ENCODE measurements at regions not wholly inside any gene's neighbourhood (a gene's known extent, or its start where the extent isn't known, plus 50 kb on each side); places are given as distances from the start of the nearest gene placed in this dataset.

GRCh38 chr1:58158506-58159433 is 387.8 kb downstream of the OMA1 start:
- TF ChIP-seq POLR2AphosphoS5 (IDR thresholded peaks at IDR 0.05) (no peak), POLR2A (IDR thresholded peaks at IDR 0.05) (no peak), CTCF (IDR thresholded peaks at IDR 0.05) (no peak), EP300 (IDR thresholded peaks at IDR 0.05) (no peak)
- 52 to 67% methylated on average over 6 of the region's 11 CpGs for WGBS, 2 donors (ENCODE audit: low coverage in 1 of 2)
- no peak overlapping the region for H3K27ac ChIP-seq

GRCh38 chr1:58158016-58158415 is 388.5 kb downstream of the OMA1 start:
- Histone ChIP-seq H3K27ac (no peak overlapping the region), H3K27me3 (no peaks in the 10 kb centered on the region), H3K4me3 (no peak overlapping the region), H3K36me3 (no peaks in the 10 kb centered on the region), H3K9me3 (no peaks in the 10 kb centered on the region), H3K4me1 (peaks cover 0 to 4% (median 0%) of the 10 kb centered on the region in 3 donors)
- TF ChIP-seq EP300 (IDR thresholded peaks at IDR 0.05) (no peak), POLR2AphosphoS5 (IDR thresholded peaks at IDR 0.05) (no peak), POLR2A (IDR thresholded peaks at IDR 0.05) (no peak), CTCF (IDR thresholded peaks at IDR 0.05) (no peak)
- no peak for ATAC-seq

More at GRCh38 chr1:58158506-58159433, 387.8 kb downstream of the OMA1 start:
- Histone ChIP-seq H3K36me3 (no peaks in the 10 kb centered on the region), H3K4me3 (no peak overlapping the region), H3K27me3 (no peaks in the 10 kb centered on the region), H3K4me1 (peaks cover 0 to 8% (median 0%) of the 10 kb centered on the region in 3 donors), H3K9me3 (no peaks in the 10 kb centered on the region)
- no peak for ATAC-seq

- Histone ChIP-seq H3K27ac (no peak overlapping the region), H3K27me3 (no peaks in the 10 kb centered on the region), H3K9me3 (no peaks in the 10 kb centered on the region), H3K36me3 (no peaks in the 10 kb centered on the region), H3K4me3 (no peak overlapping the region), H3K4me1 (no peaks in the 10 kb centered on the region)
- no peak for ATAC-seq
- TF ChIP-seq POLR2A (IDR thresholded peaks at IDR 0.05) (no peak), EP300 (IDR thresholded peaks at IDR 0.05) (no peak), CTCF (IDR thresholded peaks at IDR 0.05) (no peak), POLR2AphosphoS5 (IDR thresholded peaks at IDR 0.05) (no peak)
- 57 to 76% methylated on average over 2 to 4 of the region's 4 CpGs for WGBS, 2 donors (ENCODE audit: low coverage in 1 of 2)
These were observed 389.3 kb downstream of the OMA1 start for GRCh38 chr1:58157256-58157655.

DNA sequence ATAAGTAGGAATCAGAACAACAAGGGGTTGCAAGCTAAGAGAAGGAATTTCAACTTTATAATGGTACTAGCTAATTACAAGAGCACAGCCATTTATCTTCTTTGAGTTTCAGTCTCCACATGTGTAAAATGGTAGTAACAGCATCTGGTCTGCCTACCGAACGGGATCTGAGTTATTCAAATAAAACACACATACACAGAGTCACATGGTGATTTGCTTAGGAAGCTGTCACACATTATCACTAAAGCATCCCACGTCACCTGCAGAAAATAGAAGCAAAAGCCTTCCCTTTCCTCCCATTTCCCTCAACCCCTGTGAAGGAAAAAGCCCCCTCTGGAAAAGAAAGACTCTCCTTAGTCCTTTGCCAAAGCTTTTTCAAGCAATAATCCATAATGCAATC is 389.7 kb downstream of the OMA1 start:
- H3K36me3 ChIP-seq = no peaks in the 10 kb centered on the region
- TF ChIP-seq EP300 (IDR thresholded peaks at IDR 0.05) (no peak), POLR2AphosphoS5 (IDR thresholded peaks at IDR 0.05) (no peak), CTCF (IDR thresholded peaks at IDR 0.05) (no peak), POLR2A (IDR thresholded peaks at IDR 0.05) (no peak)
- no peaks in the 10 kb centered on the region for H3K4me1 ChIP-seq
- H3K27me3 ChIP-seq = no peaks in the 10 kb centered on the region
- no peak for ATAC-seq
- H3K9me3 ChIP-seq = no peaks in the 10 kb centered on the region
- H3K27ac ChIP-seq = no peak overlapping the region
- no peak overlapping the region for H3K4me3 ChIP-seq
- WGBS, 2 donors (ENCODE audit: low coverage in 1 of 2) = 83 to 92% methylated on average over 3 of the region's 3 CpGs

- H3K36me3 ChIP-seq = no peaks in the 10 kb centered on the region
- no peaks in the 10 kb centered on the region for H3K4me1 ChIP-seq
- no peaks in the 10 kb centered on the region for H3K27me3 ChIP-seq
- TF ChIP-seq CTCF (IDR thresholded peaks at IDR 0.05) (no peak), POLR2AphosphoS5 (IDR thresholded peaks at IDR 0.05) (no peak), EP300 (IDR thresholded peaks at IDR 0.05) (no peak), POLR2A (IDR thresholded peaks at IDR 0.05) (no peak)
- 83 to 100% methylated on average over 1 of the region's 1 CpG for WGBS, 2 donors (ENCODE audit: low coverage in 1 of 2)
- no peak overlapping the region for H3K4me3 ChIP-seq
- H3K27ac ChIP-seq = no peak overlapping the region
- no peak for ATAC-seq
- H3K9me3 ChIP-seq = no peaks in the 10 kb centered on the region
These were observed 390.4 kb downstream of the OMA1 start for GRCh38 chr1:58156124-58156468.
